ENCODE measurements at regions not wholly inside any gene's neighbourhood (a gene's known extent, or its start where the extent isn't known, plus 50 kb on each side); places are given as distances from the start of the nearest gene placed in this dataset.

- TF ChIP-seq POLR2AphosphoS5 (IDR thresholded peaks at IDR 0.05), result no peak
- TF ChIP-seq CTCF (IDR thresholded peaks at IDR 0.05), result no peak
Measured at GRCh38 chr12:77299001-77299400, 233.6 kb upstream of the E2F7 start.
